ENCODE measurements at regions not wholly inside any gene's neighbourhood (a gene's known extent, or its start where the extent isn't known, plus 50 kb on each side); places are given as distances from the start of the nearest gene placed in this dataset.
A peak's percentile ranks its signal among the peaks of the same experiment; 100 is the strongest.

DNA sequence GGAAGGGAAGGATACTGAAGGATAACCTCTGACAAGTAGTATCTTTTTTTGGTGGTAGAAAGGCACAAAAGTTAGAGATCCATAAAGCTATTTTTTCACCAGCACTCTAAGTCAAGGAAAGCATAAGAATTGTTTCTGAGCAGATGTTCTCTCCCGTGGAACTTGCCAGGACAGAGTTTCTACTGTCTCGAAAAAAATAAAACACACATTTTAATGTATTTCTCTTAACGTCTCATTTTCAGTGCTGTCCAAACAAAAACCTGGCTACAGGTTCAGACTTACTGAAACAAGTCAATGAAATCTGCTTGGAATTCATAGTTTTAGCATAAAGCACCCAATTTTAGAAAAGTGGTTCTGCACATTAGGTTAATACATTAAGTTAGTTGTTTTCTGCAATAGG, 338.3 kb downstream of the LTN1 start:
- DNase-seq (ENCODE audit: low read depth), result no peak

DNA sequence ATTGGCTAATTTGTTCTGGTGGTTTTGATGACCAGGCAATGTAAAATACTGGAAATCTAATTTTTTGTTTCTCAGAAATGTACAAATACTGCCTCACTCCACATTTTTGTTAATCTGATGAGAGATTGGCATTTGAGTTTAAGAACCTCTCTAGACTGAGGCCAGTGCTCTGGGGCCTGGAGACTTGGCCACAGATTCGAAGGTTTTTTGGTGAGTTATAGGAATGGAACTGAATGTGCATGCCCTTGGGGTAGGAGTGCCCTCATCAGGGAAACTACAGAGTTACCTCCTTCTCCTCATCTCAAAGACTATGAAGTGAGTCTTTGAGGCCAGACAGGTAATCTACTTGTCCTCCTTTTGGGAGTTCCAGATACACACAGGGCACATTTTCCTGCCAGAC, 347.9 kb downstream of the LTN1 start:
- peak; percentile 57 for DNase-seq (ENCODE audit: low read depth)

DNA sequence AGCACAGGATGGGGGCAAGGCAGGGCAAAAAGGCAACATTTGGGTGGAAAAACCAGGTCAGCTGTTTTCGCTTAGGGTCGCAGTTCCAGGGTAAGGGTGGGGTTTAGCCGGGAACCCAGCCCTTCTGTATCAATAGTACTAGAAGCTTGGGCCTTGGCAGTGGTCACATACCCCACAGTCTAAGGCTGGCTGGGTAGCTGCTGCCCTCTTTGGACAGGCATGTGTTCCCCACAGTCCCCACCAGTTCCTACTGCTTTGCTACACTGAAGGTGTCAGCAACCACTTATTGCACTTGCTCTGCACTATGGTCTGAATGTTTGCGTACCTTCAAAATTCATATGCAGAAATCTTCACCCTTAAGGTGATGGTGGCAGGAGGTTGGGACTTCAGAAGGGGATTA, 349.8 kb downstream of the LTN1 start:
- no peak for DNase-seq (ENCODE audit: low read depth)

DNA sequence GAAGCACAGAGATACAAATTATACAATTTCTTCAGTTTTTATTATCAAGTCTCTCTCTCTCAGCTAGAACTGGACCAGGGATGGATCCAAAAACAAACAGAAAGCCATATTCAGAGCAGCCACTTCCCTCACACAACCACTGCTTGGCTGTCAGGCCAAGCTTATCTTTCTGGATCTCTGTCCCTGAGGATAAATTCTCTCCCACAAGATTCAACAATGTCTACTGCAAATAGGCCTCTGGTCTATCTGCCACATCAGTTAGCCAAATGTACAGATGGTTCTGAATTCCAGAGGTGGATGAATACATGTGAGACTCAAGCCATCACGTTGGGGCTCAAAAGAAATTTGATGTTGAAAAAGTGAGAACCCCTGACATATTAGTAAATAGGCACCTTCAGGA, 350.9 kb downstream of the LTN1 start:
- DNase-seq (ENCODE audit: low read depth), result peak; percentile 47

DNA sequence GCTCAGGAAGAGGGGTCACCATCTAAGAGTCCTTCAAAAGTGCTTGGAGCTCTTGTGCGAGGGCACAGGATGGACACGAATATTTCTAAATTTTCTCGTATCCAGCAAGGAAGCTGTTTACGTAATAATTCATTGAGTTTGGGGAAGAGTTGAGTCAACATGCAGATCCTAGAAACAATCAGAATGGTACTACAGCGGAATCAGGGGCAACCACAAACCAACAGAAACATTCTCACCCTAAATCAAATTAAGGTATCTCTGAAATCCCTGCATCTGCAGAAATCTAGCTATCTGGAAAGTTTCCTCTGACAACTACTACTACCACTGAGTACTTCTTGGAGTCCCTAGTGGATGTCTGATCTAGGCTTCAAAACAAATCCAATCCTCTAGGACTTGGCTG, 352.4 kb downstream of the LTN1 start:
- DNase-seq (ENCODE audit: low read depth), result no peak

DNA sequence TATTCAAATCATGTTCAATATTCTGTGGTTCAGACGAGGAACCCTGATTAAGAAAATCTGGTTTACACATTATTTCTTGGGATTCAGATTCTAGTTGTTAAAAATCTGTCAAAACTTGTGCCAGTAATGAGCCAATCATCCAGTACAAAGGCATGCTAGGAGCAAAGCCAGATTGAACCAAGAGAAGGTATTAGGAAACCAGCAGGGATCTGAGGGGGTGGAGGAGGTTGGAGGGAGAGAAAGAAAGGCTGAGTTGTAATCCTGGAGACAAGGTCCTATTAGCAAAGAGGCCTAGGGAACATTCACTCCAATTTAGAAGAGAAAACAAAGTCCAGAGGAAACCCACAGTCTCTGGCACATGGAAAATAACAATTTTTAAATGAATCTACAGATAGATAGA, 352.9 kb downstream of the LTN1 start:
- no peak for DNase-seq (ENCODE audit: low read depth)

DNA sequence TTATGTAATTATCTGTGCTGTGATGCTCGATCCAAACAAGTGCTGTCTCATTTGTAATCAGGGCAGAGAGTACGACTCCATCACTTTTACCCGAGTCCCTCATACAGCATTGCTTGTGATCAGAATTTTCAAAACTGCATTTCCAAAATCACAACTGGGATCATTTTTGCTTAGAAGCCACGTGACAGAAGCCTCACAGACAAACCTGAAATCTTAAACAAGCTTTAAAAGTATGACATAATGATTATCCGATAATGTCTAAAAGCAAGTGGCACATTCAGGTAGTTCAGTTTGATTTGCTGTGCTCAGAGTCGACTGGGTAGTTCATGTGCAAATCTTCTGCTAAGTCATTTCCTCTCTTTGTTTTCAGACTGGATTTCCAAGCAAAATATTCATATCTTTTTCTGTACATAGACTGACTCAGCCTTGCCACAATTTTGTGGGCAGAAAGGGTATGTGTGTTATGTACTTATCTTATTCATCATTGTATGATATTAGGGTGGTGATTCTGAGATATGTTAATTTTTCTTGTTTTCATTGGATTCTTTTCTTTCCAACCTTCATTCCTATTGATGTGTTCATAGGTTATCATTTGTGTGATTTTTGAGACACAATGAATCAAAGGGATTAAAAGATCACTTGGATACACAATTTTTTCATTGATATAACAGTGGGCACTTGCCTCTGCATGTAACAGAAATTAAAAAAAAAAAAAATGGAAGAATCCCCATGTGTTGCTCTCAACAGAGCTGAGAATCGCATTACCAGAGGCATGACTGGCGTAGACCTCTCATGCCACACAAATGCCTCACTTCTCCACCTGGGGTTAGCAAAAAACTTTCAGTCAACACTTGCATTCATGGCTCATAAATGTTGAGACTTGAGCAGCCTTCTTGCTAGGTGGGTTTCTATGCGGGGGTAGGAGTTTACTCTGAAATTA, 355.7 kb downstream of the LTN1 start:
- peak; percentile 85 for DNase-seq (ENCODE audit: low read depth)

DNA sequence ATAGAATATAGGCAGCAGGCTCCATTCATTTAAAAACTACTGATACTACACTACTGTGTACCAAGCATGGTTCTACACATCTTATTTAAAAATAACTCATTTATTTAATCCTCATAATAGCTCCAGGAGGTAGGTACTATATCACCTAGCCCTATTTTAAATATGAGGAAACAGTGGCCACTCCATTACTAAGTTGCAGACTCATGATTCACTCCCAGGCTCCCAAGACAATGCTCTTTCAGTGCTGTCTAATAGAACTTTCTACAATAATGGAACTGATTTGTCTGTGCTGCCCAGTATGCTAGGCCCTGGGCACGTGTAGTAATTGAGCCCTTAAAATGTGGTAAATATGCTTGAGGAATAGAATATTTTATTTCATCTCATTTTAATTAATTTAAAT, 357.1 kb downstream of the LTN1 start:
- DNase-seq (ENCODE audit: low read depth), result no peak

DNA sequence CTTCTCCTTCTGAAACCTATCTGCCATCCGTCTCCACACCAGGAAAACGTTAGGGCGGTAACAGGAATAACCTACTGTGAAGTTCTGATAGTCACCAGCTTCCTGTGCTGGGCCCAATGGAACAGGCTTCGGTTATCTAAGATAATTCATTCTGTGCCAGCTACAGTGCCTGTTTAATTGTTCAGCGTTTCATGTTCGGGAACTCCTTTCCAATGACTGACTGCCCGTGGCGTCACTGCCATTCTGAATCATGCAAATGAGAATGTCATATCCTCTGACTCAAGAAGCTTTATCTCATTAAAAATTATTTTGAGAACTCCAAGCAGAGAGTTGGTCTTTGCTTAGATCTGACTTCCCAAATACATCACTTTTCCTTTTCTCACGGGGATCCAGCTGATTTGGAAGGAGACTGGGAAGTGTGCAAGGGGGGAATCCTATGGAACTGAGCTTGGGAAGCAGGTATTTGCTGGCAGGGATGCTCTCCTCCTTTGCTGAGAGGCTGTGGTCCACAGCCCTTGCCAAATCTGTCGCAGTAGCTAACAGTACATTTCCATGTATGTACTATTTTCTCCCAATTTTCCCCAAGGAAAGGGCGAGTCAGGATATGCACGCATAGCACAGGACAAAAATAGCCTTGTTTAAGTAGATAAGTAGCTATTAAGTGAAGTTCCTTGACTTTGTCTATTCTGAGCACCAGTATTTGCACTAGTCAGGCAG, 358.7 kb downstream of the LTN1 start:
- DNase-seq (ENCODE audit: low read depth), result peak; percentile 83

DNA sequence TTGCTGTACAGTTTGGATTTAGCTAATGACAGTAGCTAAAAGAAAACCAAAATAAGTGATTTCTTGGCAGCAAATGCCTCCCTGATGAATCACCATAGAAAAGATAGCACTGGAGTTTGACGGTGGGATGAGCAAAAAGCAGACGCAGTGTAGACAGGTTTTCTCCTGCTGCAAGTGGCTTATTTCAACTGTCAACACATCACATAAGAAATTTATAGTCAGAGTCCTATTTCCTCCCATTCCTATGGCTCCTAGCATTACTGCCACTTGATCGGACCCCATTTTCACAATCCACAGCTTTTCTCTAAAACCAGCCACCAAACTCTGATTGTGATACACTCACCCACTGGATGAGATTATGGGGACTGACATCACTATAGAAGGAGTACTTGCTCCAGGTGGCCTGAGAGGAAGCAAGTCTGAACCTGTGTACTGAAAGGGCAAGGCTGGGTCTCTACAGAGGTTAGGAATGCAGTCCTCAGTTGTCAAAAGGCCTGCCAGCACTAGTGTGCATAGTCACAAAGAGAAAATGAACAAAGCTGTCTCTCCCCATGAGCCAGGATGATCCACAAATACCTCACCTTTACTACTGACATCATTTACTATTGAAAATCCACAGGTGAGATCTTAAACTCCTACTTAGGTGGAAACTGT, 359.8 kb downstream of the LTN1 start:
- peak; percentile 67 for DNase-seq (ENCODE audit: low read depth)

DNA sequence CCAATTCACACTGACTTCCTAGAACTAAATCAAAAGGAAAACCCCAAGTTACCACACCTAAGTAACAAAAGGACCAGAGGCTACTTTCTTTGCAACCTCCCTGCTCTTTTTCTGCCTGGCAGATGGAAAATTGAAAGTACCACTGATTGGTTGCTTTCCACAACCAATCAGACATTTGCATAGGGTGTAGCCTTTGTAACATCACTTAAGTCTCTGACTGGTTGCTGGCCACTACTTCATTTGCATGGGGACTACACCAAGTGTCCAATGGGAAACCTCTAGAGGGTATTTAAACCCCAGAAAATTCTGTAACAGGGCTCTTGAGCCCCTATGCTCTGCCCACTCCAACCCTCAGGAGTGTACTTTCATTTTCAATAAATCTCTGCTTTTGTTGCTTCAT, 365.0 kb downstream of the LTN1 start:
- DNase-seq (ENCODE audit: low read depth), result peak; percentile 66

DNA sequence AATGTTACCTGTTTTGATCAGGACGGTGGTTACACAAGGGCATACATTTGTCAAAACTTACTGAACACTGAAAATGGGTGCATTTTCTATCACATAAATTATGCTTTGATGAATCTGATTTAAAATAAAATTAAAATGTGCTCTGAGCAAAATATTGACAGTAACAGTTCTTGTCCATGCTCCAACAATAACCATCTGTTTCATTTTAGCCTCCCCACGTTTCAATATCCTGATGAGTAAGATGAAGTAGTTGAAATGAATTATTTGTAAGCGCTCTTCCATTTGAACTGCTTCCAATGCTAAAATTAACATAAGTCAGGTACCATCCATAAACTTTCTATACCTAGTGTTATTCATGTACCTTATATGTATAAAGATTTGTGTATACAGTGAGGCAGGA, 365.4 kb downstream of the LTN1 start:
- DNase-seq (ENCODE audit: low read depth), result no peak

DNA sequence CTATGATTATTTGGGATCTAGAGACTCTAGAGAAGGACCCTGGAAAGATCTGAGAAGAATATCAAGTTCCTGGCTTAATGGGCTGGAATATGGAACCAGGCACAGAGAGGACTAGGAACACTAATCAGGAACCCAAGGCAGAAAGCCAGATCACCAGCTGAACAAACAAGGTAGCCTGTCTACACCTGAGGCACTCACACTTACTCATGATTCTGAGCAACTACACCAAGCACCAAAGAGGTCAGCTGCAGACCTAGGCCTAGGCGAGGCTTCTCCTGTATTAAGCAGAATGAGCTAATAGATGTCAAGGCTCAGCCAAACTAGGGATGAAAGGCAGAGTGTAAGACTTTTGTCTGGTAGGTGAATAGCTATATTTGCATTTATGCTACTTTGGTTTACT, 368.1 kb downstream of the LTN1 start:
- no peak for DNase-seq (ENCODE audit: low read depth)

DNA sequence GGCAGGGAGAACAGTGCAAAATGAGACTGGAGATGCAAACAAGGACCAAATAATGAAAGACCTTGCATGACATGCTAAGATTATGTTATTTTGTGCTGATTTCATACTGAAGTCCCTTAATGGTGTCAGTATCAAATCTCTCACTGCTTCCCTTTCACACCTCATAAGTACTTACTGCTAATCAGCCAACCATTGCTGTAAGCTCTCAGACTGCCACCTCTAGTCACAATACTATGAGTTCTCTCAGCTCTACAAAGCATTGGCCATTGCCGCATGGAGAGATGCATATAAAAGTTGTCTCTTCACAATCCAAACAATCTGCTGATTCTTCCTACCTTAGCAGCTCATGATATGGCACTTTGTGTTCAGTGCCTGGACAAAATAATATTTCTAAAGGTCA, 375.4 kb downstream of the LTN1 start:
- no peak for DNase-seq (ENCODE audit: low read depth)

DNA sequence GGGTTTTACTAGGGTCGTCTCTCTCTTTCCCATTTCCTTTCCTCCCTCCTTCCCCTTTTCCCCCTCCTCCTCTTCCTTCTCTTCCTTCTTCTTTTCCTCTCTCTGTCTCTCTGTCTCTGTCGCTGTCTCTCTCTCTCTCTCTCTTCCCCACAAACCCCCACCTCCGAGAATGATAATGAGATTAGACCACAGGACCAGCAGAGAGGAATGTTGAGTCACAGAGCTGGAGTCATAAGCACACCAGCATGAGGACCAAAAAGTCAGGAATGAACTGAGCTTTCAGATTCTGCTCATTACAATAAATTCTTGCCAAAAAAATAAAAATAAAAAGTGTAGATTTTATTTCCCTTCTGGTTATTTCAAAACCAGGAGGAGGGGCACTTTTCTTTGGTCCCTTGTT, 377.4 kb downstream of the LTN1 start:
- DNase-seq (ENCODE audit: low read depth), result peak; percentile 75

DNA sequence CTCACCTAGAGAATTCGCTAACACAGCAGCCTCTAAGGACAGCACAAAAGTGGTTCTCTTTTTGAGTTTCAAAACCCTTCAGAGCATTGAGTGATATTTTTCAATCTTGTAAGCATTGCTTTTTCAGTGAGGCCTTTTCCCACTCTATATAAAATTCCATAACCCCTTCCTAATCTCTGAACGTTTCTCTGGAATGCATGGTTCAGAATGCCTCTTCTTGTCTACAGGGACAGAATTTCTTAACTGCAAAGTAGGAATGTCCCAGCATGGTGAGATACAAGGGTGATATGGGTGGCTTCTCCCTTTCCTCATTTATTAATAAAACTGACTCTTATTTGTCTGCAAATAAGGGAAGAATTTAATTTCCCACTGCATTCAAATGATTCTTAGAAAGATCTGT, 377.9 kb downstream of the LTN1 start:
- DNase-seq (ENCODE audit: low read depth), result no peak

DNA sequence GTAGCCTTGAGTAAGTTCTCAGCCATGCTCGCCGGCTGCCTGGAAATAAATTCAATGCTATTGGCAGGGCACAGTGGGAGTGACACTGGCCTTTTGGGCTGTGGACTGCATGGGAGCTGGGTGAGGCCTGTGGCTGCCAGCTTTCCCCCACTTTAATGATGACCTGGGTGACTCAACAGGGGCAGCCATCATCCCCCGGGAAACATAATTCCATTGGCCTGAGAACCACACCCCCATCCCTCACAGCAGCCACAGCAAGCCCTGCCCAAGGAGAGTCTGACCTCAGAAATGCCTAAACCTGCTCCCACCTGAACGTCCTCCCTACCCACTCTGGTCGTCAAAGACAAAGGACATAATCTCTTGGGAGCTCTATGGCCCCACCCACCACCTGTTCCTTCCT, 384.0 kb downstream of the LTN1 start:
- DNase-seq (ENCODE audit: low read depth), result peak; percentile 52

DNA sequence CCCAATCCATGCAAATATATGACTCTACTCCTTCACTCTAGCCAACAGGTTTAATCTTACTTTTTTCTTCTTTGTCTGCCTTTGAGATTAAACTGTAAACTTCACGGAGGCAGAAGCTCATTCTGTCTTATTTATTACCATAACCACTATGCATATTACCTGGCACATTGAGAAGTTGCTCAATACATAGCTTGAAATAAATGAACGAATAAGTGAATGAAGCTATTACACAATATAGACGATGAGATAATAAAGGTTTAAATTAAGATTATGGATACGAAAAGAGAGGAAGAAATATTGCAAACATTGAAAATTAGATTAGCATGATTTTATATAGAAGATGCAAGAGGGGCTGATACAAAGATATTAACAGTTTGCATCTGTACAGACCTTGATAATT, 385.1 kb downstream of the LTN1 start:
- DNase-seq (ENCODE audit: low read depth), result no peak

DNA sequence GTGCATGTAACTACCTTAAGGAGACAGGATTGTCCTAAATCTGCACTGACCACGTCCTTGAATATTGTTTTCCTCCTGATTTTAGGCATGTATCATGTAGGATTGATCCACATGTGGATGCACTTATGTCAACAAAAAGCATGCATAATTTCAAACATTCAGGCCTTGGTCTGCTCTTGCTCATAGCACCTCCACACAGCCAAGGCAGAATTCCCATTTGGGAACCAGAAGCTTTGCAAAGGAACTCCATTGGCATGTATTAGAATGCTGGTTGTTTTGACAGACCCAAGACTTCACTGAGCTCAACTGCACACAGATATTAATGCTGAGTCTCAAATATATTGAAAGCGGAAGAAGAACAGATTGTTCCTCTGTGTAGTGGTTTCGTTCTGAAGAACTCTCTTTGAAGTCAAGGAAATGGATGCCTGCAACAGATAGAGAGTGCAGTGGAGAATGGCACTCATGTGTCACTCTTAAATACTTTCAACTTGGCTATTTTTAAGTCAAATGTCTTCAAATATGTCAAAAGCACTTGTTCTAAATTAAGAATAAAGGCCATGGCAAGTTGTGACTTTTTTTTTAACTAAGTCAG, 387.6 kb downstream of the LTN1 start:
- DNase-seq (ENCODE audit: low read depth), result no peak

DNA sequence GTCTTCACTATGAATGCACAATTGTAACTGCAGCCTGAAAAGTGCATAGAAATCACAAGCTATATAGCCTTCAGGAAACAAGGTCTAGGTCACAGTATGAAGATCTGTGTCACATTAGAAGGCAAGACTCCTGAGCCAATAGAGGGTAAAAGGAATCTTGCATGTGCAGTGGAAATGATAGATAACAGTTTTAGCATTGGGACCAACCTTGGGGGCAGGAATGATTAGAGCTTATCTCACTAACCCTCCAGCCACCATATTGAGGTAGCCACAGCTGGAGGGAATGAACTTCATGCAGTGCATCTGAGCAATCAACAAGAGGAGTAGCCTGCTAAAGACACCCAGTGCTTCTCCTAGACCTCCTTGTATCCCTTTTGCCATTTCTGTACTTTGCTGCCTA, 390.1 kb downstream of the LTN1 start:
- no peak for DNase-seq (ENCODE audit: low read depth)

DNA sequence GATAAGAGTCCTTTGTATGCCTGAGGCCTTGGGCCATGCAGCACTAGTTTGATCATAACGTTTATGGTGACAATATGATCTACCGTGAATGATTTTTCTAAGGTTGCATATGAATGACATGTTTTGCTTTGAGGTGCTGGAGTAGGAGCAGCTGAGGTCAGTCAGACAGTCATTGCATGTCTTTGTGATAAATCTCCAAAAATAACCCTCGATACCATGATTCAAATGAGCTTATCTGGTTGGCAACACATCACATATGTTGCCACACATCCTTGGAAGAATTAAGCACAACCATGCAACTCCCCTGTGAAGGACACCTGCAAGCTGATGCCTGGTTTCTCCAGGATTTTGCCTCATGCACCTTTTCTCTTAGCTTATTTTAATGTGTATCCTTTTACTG, 394.5 kb downstream of the LTN1 start:
- DNase-seq (ENCODE audit: low read depth), result no peak

DNA sequence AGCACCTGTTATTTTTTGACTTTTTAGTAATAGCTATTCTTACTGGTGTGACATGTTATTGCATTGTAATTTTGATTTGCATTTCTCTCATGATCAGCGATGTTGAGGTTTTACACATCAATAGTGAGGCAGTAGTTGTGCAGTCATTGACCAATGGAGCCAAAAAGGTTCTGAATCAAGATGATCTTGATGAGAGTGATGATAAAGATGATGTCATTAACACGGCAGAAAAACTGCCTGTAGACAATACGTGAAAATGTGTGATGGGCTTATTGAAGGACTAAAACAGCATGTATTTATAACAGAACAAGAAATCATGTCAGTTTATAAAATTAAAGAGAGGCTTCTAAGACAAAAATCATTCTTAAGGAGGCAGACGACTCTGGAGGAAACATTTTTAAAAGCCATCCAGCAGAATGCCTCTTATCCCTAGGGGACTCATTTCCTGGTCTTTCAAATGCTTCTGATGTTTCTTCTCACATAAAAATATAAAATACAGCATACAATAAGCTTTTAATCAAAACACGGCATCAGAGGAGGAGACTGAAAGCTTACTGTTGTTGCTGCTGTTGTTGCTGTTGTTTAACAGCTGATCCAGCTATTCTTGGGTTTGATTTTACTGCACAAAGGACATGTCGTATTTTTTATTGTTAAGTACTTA, 400.3 kb downstream of the LTN1 start:
- DNase-seq (ENCODE audit: low read depth), result no peak
